H9 (cell line): ENCODE measurements at regions not wholly inside any gene's neighbourhood (a gene's known extent, or its start where the extent isn't known, plus 50 kb on each side); places are given as distances from the start of the nearest gene placed in this dataset.

Experiments
- DNase-seq: peaks from one replicate; pipeline ENCODE4 v3.0.0-alpha.2; 2017
- H2AFZ ChIP-seq: one replicate; pipeline ENCODE4 v1.6.1; 2013; ENCODE audit warnings: mild to moderate bottlenecking, low read length, control low read depth, moderate library complexity
- H2AK5ac ChIP-seq: 2 replicates; pipeline ENCODE4 v1.6.1; 2013; ENCODE audit warnings: low read length, control low read depth, mixed read lengths; ENCODE audit not compliant: insufficient read length
- H2BK120ac ChIP-seq: one replicate; pipeline ENCODE4 v1.6.1; 2013; ENCODE audit warnings: low read depth, mild to moderate bottlenecking, low read length, control low read depth, inconsistent platforms; ENCODE audit not compliant: poor library complexity, severe bottlenecking
- H2BK12ac ChIP-seq: 2 replicates; pipeline ENCODE4 v1.6.1; 2013; ENCODE audit warnings: low read length, control low read depth, mixed read lengths, low read depth; ENCODE audit not compliant: insufficient read length
- H2BK15ac ChIP-seq: 2 replicates; pipeline ENCODE4 v1.6.1; 2013; ENCODE audit warnings: low read depth, low read length, control low read depth
- H2BK20ac ChIP-seq: one replicate; pipeline ENCODE4 v1.6.1; 2013; ENCODE audit warnings: low read depth, mild to moderate bottlenecking, low read length, control low read depth, inconsistent platforms; ENCODE audit not compliant: poor library complexity, severe bottlenecking
- H2BK5ac ChIP-seq: 2 replicates; pipeline ENCODE4 v1.6.1; 2013; ENCODE audit warnings: low read length, control low read depth, mixed read lengths; ENCODE audit not compliant: insufficient read length
- H3K14ac ChIP-seq: 2 replicates; pipeline ENCODE4 v1.6.1; 2013; ENCODE audit warnings: low read length, control low read depth; ENCODE audit not compliant: insufficient read depth
- H3K18ac ChIP-seq: 2 replicates; pipeline ENCODE4 v1.6.1; 2013; ENCODE audit warnings: low read depth, mild to moderate bottlenecking, mixed read lengths, low read length, control low read depth; ENCODE audit not compliant: insufficient read length
- H3K23ac ChIP-seq: 2 replicates; pipeline ENCODE4 v1.6.1; 2013; ENCODE audit warnings: low read length, control low read depth, mixed read lengths, low read depth; ENCODE audit not compliant: insufficient read length
- H3K23me2 ChIP-seq: 2 replicates; pipeline ENCODE4 v1.6.1; 2013; ENCODE audit warnings: low read depth, mild to moderate bottlenecking, mixed read lengths, low read length, control low read depth; ENCODE audit not compliant: insufficient read length, poor library complexity, severe bottlenecking
- H3K27ac ChIP-seq: 2 replicates; pipeline ENCODE4 v1.5.1; 2013; ENCODE audit warnings: low read length, control low read depth, mixed read lengths, low read depth; ENCODE audit not compliant: insufficient read length
- H3K27me3 ChIP-seq: 2 replicates; pipeline ENCODE4 v1.6.1; 2013; ENCODE audit warnings: low read length, control low read depth, inconsistent platforms; ENCODE audit not compliant: insufficient read depth
- H3K4ac ChIP-seq: 2 replicates; pipeline ENCODE4 v1.6.1; 2013; ENCODE audit warnings: low read depth, mild to moderate bottlenecking, control low read depth, inconsistent platforms, low read length, moderate library complexity
- H3K4me1 ChIP-seq: 2 replicates; pipeline ENCODE4 v1.6.1; 2013; ENCODE audit warnings: low read length, control low read depth, inconsistent platforms; ENCODE audit not compliant: insufficient read depth
- H3K4me2 ChIP-seq: 2 replicates; pipeline ENCODE4 v1.6.1; 2013; ENCODE audit warnings: low read length, control low read depth, mixed read lengths; ENCODE audit not compliant: insufficient read length, insufficient read depth
- H3K56ac ChIP-seq: 2 replicates; pipeline ENCODE4 v1.6.1; 2013; ENCODE audit warnings: low read depth, mild to moderate bottlenecking, mixed read lengths, low read length, control low read depth; ENCODE audit not compliant: insufficient read length
- H3K79me1 ChIP-seq: 2 replicates; pipeline ENCODE4 v1.6.1; 2013; ENCODE audit warnings: low read depth, mild to moderate bottlenecking, moderate library complexity, low read length, control low read depth, inconsistent platforms; ENCODE audit not compliant: insufficient read depth, poor library complexity, severe bottlenecking
- H3K79me2 ChIP-seq: 2 replicates; pipeline ENCODE4 v1.6.1; 2013; ENCODE audit warnings: low read length, control low read depth, inconsistent platforms; ENCODE audit not compliant: insufficient read depth
- H3K9ac ChIP-seq: 2 replicates; pipeline ENCODE4 v1.6.1; 2013; ENCODE audit warnings: low read length, control low read depth, mixed read lengths; ENCODE audit not compliant: insufficient read length; ENCODE audit errors: extremely low read depth
- H3K9me3 ChIP-seq: one replicate; pipeline ENCODE4 v1.6.1; 2013; ENCODE audit warnings: low read depth, low read length, inconsistent platforms; ENCODE audit not compliant: control insufficient read depth
- H3T11ph ChIP-seq: one replicate; pipeline ENCODE4 v1.6.1; 2013; ENCODE audit warnings: mild to moderate bottlenecking, low read length, control low read depth, inconsistent platforms
- H4K20me1 ChIP-seq: one replicate; pipeline ENCODE4 v1.6.1; 2013; ENCODE audit not compliant: control insufficient read depth, insufficient read length, insufficient read depth
- H4K5ac ChIP-seq: 2 replicates; pipeline ENCODE4 v1.6.1; 2013; ENCODE audit warnings: low read depth, mild to moderate bottlenecking, mixed read lengths, low read length, control low read depth; ENCODE audit not compliant: insufficient read length
- H4K8ac ChIP-seq: replicated peaks from 2 replicates; pipeline ENCODE4 v1.6.1; 2013; ENCODE audit warnings: low read length, control low read depth, mixed read lengths, low read depth; ENCODE audit not compliant: insufficient read length
- H4K91ac ChIP-seq: 2 replicates; pipeline ENCODE4 v1.6.1; 2013; ENCODE audit warnings: low read depth, mild to moderate bottlenecking, moderate library complexity, mixed read lengths, low read length, control low read depth; ENCODE audit not compliant: insufficient read length
- H3K27ac Mint-ChIP-seq, 3 experiments: 2 replicates in 2 of 3; 3 replicates in 1 of 3; pipeline ENCODE4 v1.8.0; 2020 to 2021; ENCODE audit warnings: mixed read lengths in 3 of 3, mild to moderate bottlenecking in 1 of 3, moderate library complexity in 1 of 3
- H3K27me3 Mint-ChIP-seq: 2 replicates; pipeline ENCODE4 v1.8.0; 2021; ENCODE audit warnings: low read depth, mild to moderate bottlenecking, moderate library complexity, mixed read lengths
- H3K36me3 Mint-ChIP-seq, 3 experiments: 2 replicates in 2 of 3; 3 replicates in 1 of 3; pipeline ENCODE4 v1.8.0; 2020 to 2021; ENCODE audit warnings: low read depth in 3 of 3, mixed read lengths in 3 of 3; ENCODE audit not compliant: insufficient read depth in 1 of 3
- H3K4me1 Mint-ChIP-seq, 2 experiments: 2 replicates each; pipeline ENCODE4 v1.8.0; 2020; ENCODE audit warnings: mixed read lengths in 2 of 2
- H3K4me3 Mint-ChIP-seq, 2 experiments: 2 replicates in 1 of 2; 3 replicates in 1 of 2; pipeline ENCODE4 v1.8.0; 2020 to 2021; ENCODE audit warnings: mild to moderate bottlenecking in 2 of 2, mixed read lengths in 2 of 2, moderate library complexity in 1 of 2
- H3K9me3 Mint-ChIP-seq, 2 experiments: 2 replicates in 1 of 2; 3 replicates in 1 of 2; pipeline ENCODE4 v1.8.0; 2020; ENCODE audit warnings: mild to moderate bottlenecking in 2 of 2, mixed read lengths in 2 of 2, moderate library complexity in 1 of 2
- WGBS: extraction: QIAGEN DNeasy Blood & Tissue Kit; methylation state at CpG from one replicate; pipeline ENCODE4 v1.1.7; 2013; ENCODE audit warnings: missing lambda C conversion rate, low lambda C conversion rate, mixed read lengths; ENCODE audit not compliant: insufficient read length; ENCODE audit errors: extremely low coverage; 5-methylcytosine and 5-hydroxymethylcytosine counted together
- TF ChIP-seq, protein P1 (sequence below): fragments of 200-600 bp; sonication (generic); conservative IDR thresholded peaks from 3 replicates; pipeline ENCODE4 v1.8.0; 2021; ENCODE audit warnings: antibody characterized with exemption, mild to moderate bottlenecking

DNA sequence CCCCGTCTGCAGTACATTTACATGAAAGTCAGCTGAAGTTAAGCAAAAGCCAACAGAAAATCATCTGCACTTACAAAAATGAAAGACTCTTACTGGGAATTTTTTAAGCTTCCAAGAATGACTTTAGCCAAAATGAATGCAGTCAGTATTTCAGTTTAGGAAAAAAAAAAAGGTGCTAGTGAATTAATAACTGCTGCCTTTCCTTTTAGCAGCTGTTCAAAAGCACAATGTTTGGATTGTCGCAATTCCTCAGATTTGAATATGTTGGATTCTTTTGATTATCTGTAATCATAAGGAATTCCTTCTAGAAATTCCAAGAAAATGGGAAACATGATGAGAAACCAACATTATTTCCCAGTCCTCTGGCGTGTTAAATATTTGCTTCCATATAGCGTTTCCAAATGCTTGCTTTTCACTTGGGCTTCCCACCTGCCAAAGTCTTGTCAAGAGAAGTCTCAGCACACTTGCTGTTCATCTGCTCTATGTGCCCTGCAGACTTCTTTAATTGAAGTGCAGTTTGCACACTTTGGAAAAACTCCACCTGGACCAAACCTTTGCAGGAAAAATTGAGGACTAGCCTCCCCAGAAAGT lies 653.0 kb upstream of the SLC39A10 start:
- Histone ChIP-seq H3K27me3 (no peaks in the 10 kb centered on the region), H3K79me2 (no peaks in the 10 kb centered on the region), H2AK5ac (no peak overlapping the region), H3K14ac (no peak overlapping the region), H2AFZ (no peak overlapping the region), H3K4ac (no peak overlapping the region), H3T11ph (no peak overlapping the region), H3K18ac (no peak overlapping the region), H3K23ac (no peak overlapping the region), H3K4me1 (no peaks in the 10 kb centered on the region), H3K23me2 (no peaks in the 10 kb centered on the region), H2BK120ac (no peak overlapping the region), H2BK5ac (no peak overlapping the region), H3K9me3 (no peaks in the 10 kb centered on the region), H4K8ac (no peak overlapping the region), H4K20me1 (no peaks in the 10 kb centered on the region), H3K27ac (no peak overlapping the region), H3K79me1 (no peaks in the 10 kb centered on the region), H2BK12ac (no peak overlapping the region), H2BK20ac (no peak overlapping the region), H3K56ac (no peak overlapping the region), H3K4me2 (no peak overlapping the region), H4K91ac (no peak overlapping the region), H2BK15ac (no peak overlapping the region), H3K9ac (no peak overlapping the region), H4K5ac (no peak overlapping the region)
- Mint-ChIP-seq H3K27me3 (no peaks in the 10 kb centered on the region), H3K4me3 (no peak overlapping the region), H3K9me3 (no peaks in the 10 kb centered on the region), H3K36me3 (no peaks in the 10 kb centered on the region), H3K27ac (no peak overlapping the region), H3K4me1 (no peaks in the 10 kb centered on the region)
- TF ChIP-seq, protein P1, sequence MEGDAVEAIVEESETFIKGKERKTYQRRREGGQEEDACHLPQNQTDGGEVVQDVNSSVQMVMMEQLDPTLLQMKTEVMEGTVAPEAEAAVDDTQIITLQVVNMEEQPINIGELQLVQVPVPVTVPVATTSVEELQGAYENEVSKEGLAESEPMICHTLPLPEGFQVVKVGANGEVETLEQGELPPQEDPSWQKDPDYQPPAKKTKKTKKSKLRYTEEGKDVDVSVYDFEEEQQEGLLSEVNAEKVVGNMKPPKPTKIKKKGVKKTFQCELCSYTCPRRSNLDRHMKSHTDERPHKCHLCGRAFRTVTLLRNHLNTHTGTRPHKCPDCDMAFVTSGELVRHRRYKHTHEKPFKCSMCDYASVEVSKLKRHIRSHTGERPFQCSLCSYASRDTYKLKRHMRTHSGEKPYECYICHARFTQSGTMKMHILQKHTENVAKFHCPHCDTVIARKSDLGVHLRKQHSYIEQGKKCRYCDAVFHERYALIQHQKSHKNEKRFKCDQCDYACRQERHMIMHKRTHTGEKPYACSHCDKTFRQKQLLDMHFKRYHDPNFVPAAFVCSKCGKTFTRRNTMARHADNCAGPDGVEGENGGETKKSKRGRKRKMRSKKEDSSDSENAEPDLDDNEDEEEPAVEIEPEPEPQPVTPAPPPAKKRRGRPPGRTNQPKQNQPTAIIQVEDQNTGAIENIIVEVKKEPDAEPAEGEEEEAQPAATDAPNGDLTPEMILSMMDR: no peak
- no CpG with 5 or more reads among the region's 4 CpGs for WGBS
- DNase-seq: no peak
